HG02840 (cell line): ENCODE measurements at regions not wholly inside any gene's neighbourhood (a gene's known extent, or its start where the extent isn't known, plus 50 kb on each side); places are given as distances from the start of the nearest gene placed in this dataset.

Experiments
- ATAC-seq: cut with Tn5 transposase; IDR thresholded peaks from one replicate; pipeline ENCODE4 v1.9.1; 2021; ENCODE audit warnings: mild to moderate bottlenecking, moderate library complexity, moderate number of reproducible peaks; ENCODE audit not compliant: unreplicated experiment, low FRiP score

GRCh38 chr4:67126570-67126969 lies 418.7 kb downstream of the CENPC start:
- ATAC-seq: no peak

- ATAC-seq: no peak
Measured at GRCh38 chr4:67125636-67126514, 419.4 kb downstream of the CENPC start.

- no peak for ATAC-seq
Measured at GRCh38 chr4:67124716-67125115, 420.6 kb downstream of the CENPC start.

DNA sequence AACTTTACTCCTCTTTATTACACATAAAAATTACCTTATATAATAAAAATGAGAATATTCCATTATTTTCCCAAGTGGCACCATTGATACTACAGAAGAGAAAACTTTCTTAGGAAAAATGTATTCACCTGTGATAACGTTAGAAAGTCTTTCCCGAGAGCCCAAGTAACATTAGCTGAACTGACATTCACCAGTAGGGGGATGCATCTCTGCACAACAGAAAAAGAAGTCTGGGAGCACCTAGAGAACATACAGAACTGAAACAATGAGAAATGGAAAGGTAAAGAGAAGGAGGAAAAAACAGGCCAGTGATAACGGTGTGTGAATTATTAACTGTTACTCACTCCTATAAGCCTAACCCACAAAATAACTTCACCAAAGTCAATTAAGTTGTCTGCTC lies 423.3 kb downstream of the CENPC start:
- no peak for ATAC-seq

DNA sequence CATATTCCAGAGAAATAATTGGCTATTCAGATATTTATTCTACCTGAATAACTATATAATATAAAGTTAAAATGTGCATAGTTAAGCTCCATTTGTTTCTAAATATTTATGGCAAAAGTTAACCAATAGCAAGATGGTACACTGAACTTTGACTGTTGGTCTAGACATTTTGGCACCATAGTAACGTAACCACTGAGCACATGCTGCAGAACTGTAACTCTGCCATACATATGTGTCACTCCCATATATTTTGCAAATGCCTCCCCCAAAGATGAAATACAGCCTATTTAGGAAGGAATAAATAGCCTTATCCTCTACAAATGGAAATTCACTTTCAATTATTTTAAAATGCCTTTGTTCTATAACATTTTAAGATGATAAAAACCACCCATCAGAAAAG lies 424.9 kb downstream of the CENPC start:
- no peak for ATAC-seq

GRCh38 chr4:67109276-67109675 lies 436.0 kb downstream of the CENPC start:
- ATAC-seq: no peak

DNA sequence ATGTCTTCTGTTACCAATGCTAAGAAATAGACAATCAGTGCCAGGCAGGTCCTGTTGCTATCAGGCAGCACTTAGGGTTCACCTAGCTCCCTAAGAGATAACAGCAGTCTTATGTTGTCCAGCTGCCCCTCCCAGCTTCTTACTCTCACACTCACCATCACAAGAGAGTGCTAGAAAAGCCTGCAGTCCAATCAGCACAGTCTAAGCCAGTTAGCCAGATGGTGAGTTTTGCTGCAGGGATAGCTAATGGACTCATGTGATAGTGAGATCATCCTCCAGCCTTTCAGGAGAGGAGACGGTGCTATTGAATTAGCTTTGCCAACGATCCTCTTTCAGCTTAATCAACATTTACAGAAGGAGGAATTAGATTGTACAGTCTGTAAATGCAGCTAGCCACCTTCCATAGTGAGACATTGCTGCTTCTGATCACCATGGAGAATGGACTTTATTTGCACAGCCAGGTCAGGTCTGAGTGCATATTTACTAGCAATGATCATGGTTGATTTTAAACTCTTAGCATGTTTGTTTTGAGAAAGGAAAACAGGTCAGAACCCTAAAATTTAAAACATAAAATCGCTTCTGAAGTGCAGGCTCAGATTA lies 438.3 kb downstream of the CENPC start:
- ATAC-seq: no peak

GRCh38 chr4:67104145-67104544 lies 441.2 kb downstream of the CENPC start:
- ATAC-seq: no peak

DNA sequence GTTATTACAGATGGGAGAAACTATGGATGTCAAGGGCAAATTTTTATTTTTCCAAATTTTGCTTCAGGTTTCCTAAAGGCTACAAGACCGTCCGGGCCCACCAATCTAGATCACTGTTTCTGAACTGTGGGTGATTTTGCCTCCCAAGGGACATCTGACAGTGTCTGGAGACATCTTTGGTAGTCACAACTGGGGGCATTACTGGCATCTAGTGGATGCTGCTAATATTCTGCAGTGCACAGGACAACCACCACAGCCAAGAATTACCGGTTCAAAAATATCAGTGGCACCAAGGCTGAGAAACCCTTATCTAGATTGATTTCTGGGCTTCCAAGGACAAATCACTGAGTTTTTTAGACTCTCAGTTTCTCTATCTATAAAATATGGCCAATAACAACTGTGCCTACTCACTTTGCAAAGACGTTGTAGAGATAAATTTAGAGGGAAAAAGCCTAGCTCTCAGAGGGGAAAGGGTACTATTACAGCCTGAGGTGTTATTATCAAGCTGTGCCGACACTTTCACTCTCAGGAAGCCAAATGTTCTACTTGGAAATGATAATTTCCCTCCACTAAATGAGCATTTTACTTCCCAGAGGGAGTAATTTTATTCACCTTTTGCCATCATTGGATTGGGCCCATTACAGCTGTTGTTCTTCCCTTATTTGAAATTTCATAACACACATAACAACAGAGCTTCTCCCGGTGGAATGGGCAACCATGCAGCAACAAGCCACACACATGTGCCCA lies 442.1 kb downstream of the CENPC start:
- ATAC-seq: no peak

DNA sequence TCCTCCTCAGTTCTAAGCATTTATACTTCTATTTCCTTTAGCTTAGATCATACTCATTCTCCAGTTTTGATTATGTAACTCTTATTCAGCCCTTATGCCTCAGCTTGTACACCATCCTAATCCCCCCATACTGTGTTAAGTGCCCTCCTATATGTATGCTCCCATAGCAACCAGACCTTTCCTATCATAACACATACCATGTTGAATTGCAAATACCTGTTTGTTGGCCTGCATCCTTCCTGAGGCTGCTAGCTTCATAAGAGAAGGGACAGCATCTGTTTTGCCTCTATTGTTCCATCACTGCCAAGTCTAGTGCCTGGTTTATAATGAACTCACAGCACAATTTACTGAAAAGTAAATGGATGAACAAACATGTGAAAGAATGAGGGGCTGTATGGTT lies 443.7 kb downstream of the CENPC start:
- ATAC-seq: no peak

- no peak for ATAC-seq
Measured at GRCh38 chr4:67092351-67092750, 453.0 kb downstream of the CENPC start.

GRCh38 chr4:67091673-67092072 lies 453.6 kb downstream of the CENPC start:
- no peak for ATAC-seq

GRCh38 chr4:67087897-67088296 lies 457.4 kb downstream of the CENPC start:
- no peak for ATAC-seq

GRCh38 chr4:67084783-67085182 lies 460.5 kb downstream of the CENPC start:
- no peak for ATAC-seq

DNA sequence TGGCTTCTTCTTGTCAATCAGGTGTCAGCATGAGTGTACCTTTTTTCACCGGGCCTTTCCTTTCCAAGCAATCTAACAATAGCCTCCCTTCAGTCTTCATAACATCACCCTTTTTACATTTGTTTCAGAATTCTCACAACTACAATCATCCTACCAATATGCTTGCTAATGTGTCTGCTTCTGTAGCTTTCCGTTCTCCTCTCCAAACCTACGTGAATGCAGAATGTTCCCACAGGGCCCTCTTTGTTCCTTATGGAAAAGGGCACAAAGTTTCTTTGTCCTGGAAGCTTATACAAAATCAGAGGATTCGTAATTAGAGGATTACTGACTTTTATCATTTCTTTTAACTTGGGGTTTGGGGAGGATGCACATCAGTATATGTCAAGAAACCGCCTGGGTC lies 461.8 kb downstream of the CENPC start:
- no peak for ATAC-seq

GRCh38 chr4:67082746-67083145 lies 462.6 kb downstream of the CENPC start:
- no peak for ATAC-seq

GRCh38 chr4:67080046-67080557 lies 465.2 kb downstream of the CENPC start:
- no peak for ATAC-seq

GRCh38 chr4:67071641-67072040 lies 473.7 kb downstream of the CENPC start:
- ATAC-seq: no peak

GRCh38 chr4:67055319-67055718 lies 490.0 kb downstream of the CENPC start:
- ATAC-seq: no peak

GRCh38 chr4:67054896-67055295 lies 490.4 kb downstream of the CENPC start:
- no peak for ATAC-seq
